ENCODE measurements at regions not wholly inside any gene's neighbourhood (a gene's known extent, or its start where the extent isn't known, plus 50 kb on each side); places are given as distances from the start of the nearest gene placed in this dataset.

DNA sequence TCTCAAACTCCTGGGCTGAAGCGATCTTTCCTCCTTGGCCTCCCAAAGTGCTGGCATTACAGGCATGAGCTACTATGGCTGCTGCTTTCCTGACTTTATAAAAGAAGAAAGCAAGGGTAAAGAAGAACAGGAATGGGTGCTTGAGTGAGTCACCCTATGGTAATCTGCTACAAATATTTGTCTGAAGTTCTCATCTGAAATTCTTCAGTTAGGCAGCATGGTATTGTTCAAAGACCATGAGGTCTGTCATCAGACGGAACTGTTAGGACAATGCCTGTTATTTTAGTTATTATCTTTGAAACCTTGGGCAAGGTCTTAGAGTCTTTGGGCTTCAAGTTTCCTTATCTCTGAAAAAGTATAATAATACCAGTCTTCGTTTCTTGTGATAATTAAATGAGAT, 695.8 kb downstream of the RNF144A start:
- Histone ChIP-seq H3K9me3 (replicated peaks in 1 of 2; ENCODE audit: control insufficient read depth in 1 of 2, insufficient read depth in 1 of 2, low read length in 2 of 2) (no peaks in the 10 kb centered on the region), H3K4me2 (replicated peaks; ENCODE audit: extremely low read depth, low read length, poor library complexity, severe bottlenecking) (no peak overlapping the region), H3K79me2 (ENCODE audit: insufficient read depth, low read length) (no peaks in the 10 kb centered on the region), H3K4me1 (ENCODE audit: control insufficient read depth in 1 of 2, insufficient read depth in 2 of 2, low read length in 2 of 2) (no peaks in the 10 kb centered on the region), H3K9ac (ENCODE audit: insufficient read depth, low read length, poor library complexity, severe bottlenecking) (no peak overlapping the region), H3K36me3 (replicated peaks in 1 of 2; ENCODE audit: control insufficient read depth in 1 of 2, insufficient read depth in 2 of 2, low read length in 2 of 2) (no peaks in the 10 kb centered on the region), H4K20me1 (ENCODE audit: insufficient read depth, low read length) (no peaks in the 10 kb centered on the region), H2AFZ (ENCODE audit: insufficient read depth, low read depth, low read length, poor library complexity, severe bottlenecking) (no peak overlapping the region), H3K4me3 (replicated peaks in 1 of 3; ENCODE audit: low read depth in 2 of 3, low read length in 3 of 3) (no peak overlapping the region), H3K27ac (ENCODE audit: low read depth in 1 of 2, low read length in 2 of 2) (no peak overlapping the region), H3K27me3 (ENCODE audit: control insufficient read depth in 2 of 2, insufficient read depth in 2 of 2, low read length in 2 of 2) (no peaks in the 10 kb centered on the region)
- TF ChIP-seq, protein P1, sequence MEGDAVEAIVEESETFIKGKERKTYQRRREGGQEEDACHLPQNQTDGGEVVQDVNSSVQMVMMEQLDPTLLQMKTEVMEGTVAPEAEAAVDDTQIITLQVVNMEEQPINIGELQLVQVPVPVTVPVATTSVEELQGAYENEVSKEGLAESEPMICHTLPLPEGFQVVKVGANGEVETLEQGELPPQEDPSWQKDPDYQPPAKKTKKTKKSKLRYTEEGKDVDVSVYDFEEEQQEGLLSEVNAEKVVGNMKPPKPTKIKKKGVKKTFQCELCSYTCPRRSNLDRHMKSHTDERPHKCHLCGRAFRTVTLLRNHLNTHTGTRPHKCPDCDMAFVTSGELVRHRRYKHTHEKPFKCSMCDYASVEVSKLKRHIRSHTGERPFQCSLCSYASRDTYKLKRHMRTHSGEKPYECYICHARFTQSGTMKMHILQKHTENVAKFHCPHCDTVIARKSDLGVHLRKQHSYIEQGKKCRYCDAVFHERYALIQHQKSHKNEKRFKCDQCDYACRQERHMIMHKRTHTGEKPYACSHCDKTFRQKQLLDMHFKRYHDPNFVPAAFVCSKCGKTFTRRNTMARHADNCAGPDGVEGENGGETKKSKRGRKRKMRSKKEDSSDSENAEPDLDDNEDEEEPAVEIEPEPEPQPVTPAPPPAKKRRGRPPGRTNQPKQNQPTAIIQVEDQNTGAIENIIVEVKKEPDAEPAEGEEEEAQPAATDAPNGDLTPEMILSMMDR (IDR thresholded peaks at IDR 0.05), result no peak
- Mint-ChIP-seq H3K9me3 (peaks cover 0 to 1% (median 0%) of the 10 kb centered on the region in 7 donors), H3K36me3 (no peaks in the 10 kb centered on the region), H3K4me1 (peaks cover 6% of the 10 kb centered on the region), H3K4me3 (no peak overlapping the region), H3K27me3 (ENCODE audit: low read depth in 3 of 3) (peaks cover 1 to 2% (median 1%) of the 10 kb centered on the region in 3 donors), H3K27ac (no peak overlapping the region)
- no peak for DNase-seq
- 100% methylated on average over 1 of the region's 3 CpGs for WGBS (ENCODE audit: insufficient coverage)
- intact Hi-C loops (cut with micrococcal nuclease), result no loop called here

DNA sequence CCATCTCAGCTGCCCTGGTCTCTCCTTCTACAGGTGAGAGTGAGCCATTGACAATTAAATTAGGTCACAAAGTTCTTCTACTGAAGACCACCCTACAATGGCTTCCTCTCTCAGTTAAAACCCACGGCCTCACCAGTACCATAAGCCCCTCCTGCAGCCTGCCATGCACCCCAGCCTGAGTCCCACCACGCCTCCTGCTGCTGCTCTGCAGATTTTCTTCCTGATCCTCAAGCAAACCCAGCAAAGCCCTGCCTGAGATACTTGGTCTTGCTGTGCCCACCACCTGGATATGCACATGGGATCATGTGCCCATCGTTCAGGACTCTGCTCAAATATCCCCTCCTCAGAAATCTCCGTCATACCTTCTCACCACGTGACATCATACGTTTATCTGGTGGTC, 696.6 kb downstream of the RNF144A start:
- H3K4me3 ChIP-seq (replicated peaks in 1 of 3; ENCODE audit: low read depth in 2 of 3, low read length in 3 of 3), result no peak overlapping the region
- H4K20me1 ChIP-seq (ENCODE audit: insufficient read depth, low read length), result no peaks in the 10 kb centered on the region
- no peaks in the 10 kb centered on the region for H3K79me2 ChIP-seq (ENCODE audit: insufficient read depth, low read length)
- Mint-ChIP-seq H3K9me3 (peaks cover 0 to 1% (median 0%) of the 10 kb centered on the region in 7 donors), H3K27ac (peak overlapping the region in 1 of 7 donors; percentile 14), H3K27me3 (ENCODE audit: low read depth in 3 of 3) (peaks cover 1 to 2% (median 1%) of the 10 kb centered on the region in 3 donors), H3K4me1 (peaks cover 12% of the 10 kb centered on the region), H3K4me3 (no peak overlapping the region), H3K36me3 (no peaks in the 10 kb centered on the region)
- H3K9ac ChIP-seq (ENCODE audit: insufficient read depth, low read length, poor library complexity, severe bottlenecking), result no peak overlapping the region
- no peaks in the 10 kb centered on the region for H3K4me1 ChIP-seq (ENCODE audit: control insufficient read depth in 1 of 2, insufficient read depth in 2 of 2, low read length in 2 of 2)
- DNase-seq, result no peak
- H3K9me3 ChIP-seq (replicated peaks in 1 of 2; ENCODE audit: control insufficient read depth in 1 of 2, insufficient read depth in 1 of 2, low read length in 2 of 2), result no peaks in the 10 kb centered on the region
- H3K4me2 ChIP-seq (replicated peaks; ENCODE audit: extremely low read depth, low read length, poor library complexity, severe bottlenecking), result no peak overlapping the region
- no peaks in the 10 kb centered on the region for H3K36me3 ChIP-seq (replicated peaks in 1 of 2; ENCODE audit: control insufficient read depth in 1 of 2, insufficient read depth in 2 of 2, low read length in 2 of 2)
- no peaks in the 10 kb centered on the region for H3K27me3 ChIP-seq (ENCODE audit: control insufficient read depth in 2 of 2, insufficient read depth in 2 of 2, low read length in 2 of 2)
- intact Hi-C loops (cut with micrococcal nuclease), result no loop called here
- no peak overlapping the region for H2AFZ ChIP-seq (ENCODE audit: insufficient read depth, low read depth, low read length, poor library complexity, severe bottlenecking)
- TF ChIP-seq, protein P1 (IDR thresholded peaks at IDR 0.05), result no peak
- H3K27ac ChIP-seq (ENCODE audit: low read depth in 1 of 2, low read length in 2 of 2), result no peak overlapping the region
- WGBS (ENCODE audit: insufficient coverage), result 88% methylated on average over 2 of the region's 6 CpGs

Data from CD14-positive monocyte (primary cell).